ENCODE measurements at regions not wholly inside any gene's neighbourhood (a gene's known extent, or its start where the extent isn't known, plus 50 kb on each side); places are given as distances from the start of the nearest gene placed in this dataset.

GRCh38 chr4:43837604-43838003 lies 611.0 kb downstream of the KCTD8 start:
- no peak for DNase-seq

GRCh38 chr4:43842594-43842993 lies 606.0 kb downstream of the KCTD8 start:
- DNase-seq, result no peak

GRCh38 chr4:43843501-43843900 lies 605.1 kb downstream of the KCTD8 start:
- no peak for DNase-seq

GRCh38 chr4:43846111-43846587 lies 602.5 kb downstream of the KCTD8 start:
- DNase-seq, result no peak

- no peak for DNase-seq
Measured at GRCh38 chr4:43853565-43854264, 594.9 kb downstream of the KCTD8 start.

GRCh38 chr4:43855283-43855682 lies 593.3 kb downstream of the KCTD8 start:
- DNase-seq, result no peak

- no peak for DNase-seq
Measured at GRCh38 chr4:43864616-43865146, 583.9 kb downstream of the KCTD8 start.

- no peak for DNase-seq
Measured at GRCh38 chr4:43867908-43868307, 580.7 kb downstream of the KCTD8 start.

- DNase-seq, result no peak
Measured at GRCh38 chr4:43875655-43876054, 573.0 kb downstream of the KCTD8 start.

- no peak for DNase-seq
Measured at GRCh38 chr4:43882470-43882869, 566.1 kb downstream of the KCTD8 start.

GRCh38 chr4:43886196-43886595 lies 562.4 kb downstream of the KCTD8 start:
- no peak for DNase-seq

- no peak for DNase-seq
Measured at GRCh38 chr4:43898836-43899235, 549.8 kb downstream of the KCTD8 start.

GRCh38 chr4:43903456-43903855 lies 545.2 kb downstream of the KCTD8 start:
- no peak for DNase-seq

- no peak for DNase-seq
Measured at GRCh38 chr4:43918377-43918776, 530.2 kb downstream of the KCTD8 start.

- DNase-seq, result no peak
Measured at GRCh38 chr4:43932448-43932847, 516.2 kb downstream of the KCTD8 start.

GRCh38 chr4:43943998-43944397 lies 504.6 kb downstream of the KCTD8 start:
- DNase-seq, result no peak

- no peak for DNase-seq
Measured at GRCh38 chr4:43959976-43960375, 488.6 kb downstream of the KCTD8 start.

- DNase-seq, result no peak
Measured at GRCh38 chr4:43968011-43968410, 480.6 kb downstream of the KCTD8 start.

- DNase-seq, result no peak
Measured at GRCh38 chr4:43983610-43984009, 465.0 kb downstream of the KCTD8 start.

- DNase-seq, result no peak
Measured at GRCh38 chr4:43987331-43987944, 461.2 kb downstream of the KCTD8 start.

GRCh38 chr4:43990551-43990950 lies 458.1 kb downstream of the KCTD8 start:
- DNase-seq, result no peak

- no peak for DNase-seq
Measured at GRCh38 chr4:43990963-43991362, 457.6 kb downstream of the KCTD8 start.

- no peak for DNase-seq
Measured at GRCh38 chr4:43992552-43992951, 456.1 kb downstream of the KCTD8 start.

- no peak for DNase-seq
Measured at GRCh38 chr4:43993196-43993902, 455.3 kb downstream of the KCTD8 start.

Data from amniotic stem cell (primary cell).